HEK293T (cell line): ENCODE measurements at regions not wholly inside any gene's neighbourhood (a gene's known extent, or its start where the extent isn't known, plus 50 kb on each side); places are given as distances from the start of the nearest gene placed in this dataset.

Source experiments
- CTCF ChIA-PET: fragments of 350-600 bp; formaldehyde crosslinking; extraction: SDS; loops from one replicate; lab custom pipeline; 2021; ENCODE audit warnings: antibody characterized with exemption, inconsistent platforms; lab: Yijun Ruan, JAX
- POLR2A ChIA-PET: fragments of 350-600 bp; formaldehyde crosslinking; extraction: SDS; loops from one replicate; lab custom pipeline; 2020; ENCODE audit warnings: antibody characterized with exemption, inconsistent platforms; lab: Yijun Ruan, JAX
- DNase-seq: peaks from one replicate; pipeline ENCODE4 v3.0.0; 2012; ENCODE audit warnings: mixed read lengths; ENCODE audit errors: extremely low spot score
- ARNT ChIP-seq: fragments of 450-650 bp; IDR thresholded peaks from 2 replicates; pipeline ENCODE4 v1.6.1; 2017; ENCODE audit warnings: mild to moderate bottlenecking
- BHLHE40 ChIP-seq: fragments of 450-650 bp; IDR thresholded peaks from 2 replicates; pipeline ENCODE4 v1.6.1; 2016; ENCODE audit warnings: mild to moderate bottlenecking, moderate library complexity, borderline replicate concordance
- CTBP1 ChIP-seq: fragments of 450-650 bp; IDR thresholded peaks from 2 replicates; pipeline ENCODE4 v1.6.1; 2016; ENCODE audit warnings: borderline replicate concordance
- ELF4 ChIP-seq: fragments of 450-650 bp; IDR thresholded peaks from 2 replicates; pipeline ENCODE4 v1.6.1; 2017; ENCODE audit warnings: antibody characterized with exemption
- FOXA1 ChIP-seq: fragments of 450-650 bp; IDR thresholded peaks from 2 replicates; pipeline ENCODE4 v1.6.1; 2016; ENCODE audit warnings: mild to moderate bottlenecking
- FOXK2 ChIP-seq: fragments of 450-650 bp; IDR thresholded peaks from 2 replicates; pipeline ENCODE4 v1.6.1; 2016; ENCODE audit warnings: mild to moderate bottlenecking
- FOXM1 ChIP-seq: fragments of 450-650 bp; IDR thresholded peaks from 2 replicates; pipeline ENCODE4 v1.6.1; 2017; ENCODE audit warnings: mild to moderate bottlenecking, borderline replicate concordance
- HDGF ChIP-seq: fragments of 450-650 bp; IDR thresholded peaks from 2 replicates; pipeline ENCODE4 v1.6.1; 2017; ENCODE audit warnings: antibody characterized with exemption, borderline replicate concordance
- L3MBTL2 ChIP-seq: fragments of 450-650 bp; conservative IDR thresholded peaks from 2 replicates; pipeline ENCODE4 v1.6.1; 2016; ENCODE audit warnings: mild to moderate bottlenecking
- LEF1 ChIP-seq: fragments of 450-650 bp; IDR thresholded peaks from 2 replicates; pipeline ENCODE4 v1.6.1; 2017; ENCODE audit warnings: mild to moderate bottlenecking, borderline replicate concordance
- NFRKB ChIP-seq: fragments of 450-650 bp; IDR thresholded peaks from 2 replicates; pipeline ENCODE4 v1.6.1; 2016; ENCODE audit warnings: mild to moderate bottlenecking, moderate library complexity
- SP1 ChIP-seq: fragments of 450-650 bp; IDR thresholded peaks from 2 replicates; pipeline ENCODE4 v1.6.1; 2017
- SUZ12 ChIP-seq: fragments of 450-650 bp; IDR thresholded peaks from 2 replicates; pipeline ENCODE4 v1.6.1; 2016; ENCODE audit warnings: mild to moderate bottlenecking
- TARDBP ChIP-seq: fragments of 450-650 bp; IDR thresholded peaks from 2 replicates; pipeline ENCODE4 v1.6.1; 2016
- ZNF384 ChIP-seq: fragments of 450-650 bp; IDR thresholded peaks from 2 replicates; pipeline ENCODE4 v1.6.1; 2016
- TF ChIP-seq, protein P1 (sequence below): fragments of 450-650 bp; IDR thresholded peaks from 2 replicates; pipeline ENCODE4 v1.6.1; 2016

DNA sequence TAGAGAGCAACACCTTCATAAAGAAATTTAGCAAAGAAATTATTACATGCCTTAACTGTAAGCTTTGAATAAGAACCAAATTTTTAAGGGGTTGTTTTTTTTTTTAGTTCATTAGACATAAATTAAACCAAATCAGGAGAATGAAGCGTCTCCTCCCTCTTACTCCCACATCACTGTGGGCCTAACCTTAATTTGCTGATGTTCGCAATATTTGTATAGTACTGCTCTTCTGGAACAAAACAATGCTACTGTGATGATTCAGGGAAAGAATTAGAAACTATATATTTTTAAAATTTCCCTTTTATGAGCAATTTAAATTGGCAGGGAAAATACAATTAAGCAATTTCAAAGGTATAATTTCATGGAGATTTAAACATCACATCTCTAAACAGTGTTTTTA, 275.0 kb upstream of the C9orf72 start:
- DNase-seq: no peak
- no peak for TF ChIP-seq ARNT
- TF ChIP-seq NFRKB: no peak
- no peak for TF ChIP-seq LEF1
- TF ChIP-seq, protein P1, sequence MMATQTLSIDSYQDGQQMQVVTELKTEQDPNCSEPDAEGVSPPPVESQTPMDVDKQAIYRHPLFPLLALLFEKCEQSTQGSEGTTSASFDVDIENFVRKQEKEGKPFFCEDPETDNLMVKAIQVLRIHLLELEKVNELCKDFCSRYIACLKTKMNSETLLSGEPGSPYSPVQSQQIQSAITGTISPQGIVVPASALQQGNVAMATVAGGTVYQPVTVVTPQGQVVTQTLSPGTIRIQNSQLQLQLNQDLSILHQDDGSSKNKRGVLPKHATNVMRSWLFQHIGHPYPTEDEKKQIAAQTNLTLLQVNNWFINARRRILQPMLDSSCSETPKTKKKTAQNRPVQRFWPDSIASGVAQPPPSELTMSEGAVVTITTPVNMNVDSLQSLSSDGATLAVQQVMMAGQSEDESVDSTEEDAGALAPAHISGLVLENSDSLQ: no peak
- TF ChIP-seq ELF4: no peak
- TF ChIP-seq BHLHE40: no peak
- no peak for TF ChIP-seq SUZ12
- TF ChIP-seq FOXA1: no peak
- no peak for TF ChIP-seq TARDBP
- no peak for TF ChIP-seq HDGF
- no peak for TF ChIP-seq SP1
- no peak for TF ChIP-seq CTBP1
- TF ChIP-seq FOXK2: no peak
- TF ChIP-seq FOXM1: no peak
- TF ChIP-seq ZNF384: no peak
- no peak for TF ChIP-seq L3MBTL2
- POLR2A ChIA-PET: no interaction called here
- CTCF ChIA-PET: no interaction called here

DNA sequence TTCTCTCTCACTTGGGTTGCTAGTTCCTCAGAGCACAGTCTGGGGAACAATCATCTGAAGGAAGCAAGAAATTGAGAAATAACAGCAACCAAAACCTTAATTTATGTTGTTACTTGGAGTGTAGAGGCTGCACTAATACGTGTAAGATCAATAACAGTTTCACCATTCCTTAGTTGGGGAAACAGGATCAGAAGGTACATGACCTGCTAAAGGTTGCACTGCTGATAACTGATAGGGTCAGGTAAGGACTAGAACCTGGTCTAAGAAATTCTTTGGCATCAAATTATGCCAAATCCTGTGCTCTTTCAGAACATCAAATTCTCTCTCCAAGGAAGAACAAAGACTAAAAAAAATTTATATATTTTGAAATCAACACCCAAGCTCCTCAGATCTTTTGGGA, 278.6 kb upstream of the C9orf72 start:
- TF ChIP-seq FOXA1 (no peak), SUZ12 (no peak), CTBP1 (no peak)
- CTCF ChIA-PET: no interaction called here
- POLR2A ChIA-PET: no interaction called here
- DNase-seq: no peak

DNA sequence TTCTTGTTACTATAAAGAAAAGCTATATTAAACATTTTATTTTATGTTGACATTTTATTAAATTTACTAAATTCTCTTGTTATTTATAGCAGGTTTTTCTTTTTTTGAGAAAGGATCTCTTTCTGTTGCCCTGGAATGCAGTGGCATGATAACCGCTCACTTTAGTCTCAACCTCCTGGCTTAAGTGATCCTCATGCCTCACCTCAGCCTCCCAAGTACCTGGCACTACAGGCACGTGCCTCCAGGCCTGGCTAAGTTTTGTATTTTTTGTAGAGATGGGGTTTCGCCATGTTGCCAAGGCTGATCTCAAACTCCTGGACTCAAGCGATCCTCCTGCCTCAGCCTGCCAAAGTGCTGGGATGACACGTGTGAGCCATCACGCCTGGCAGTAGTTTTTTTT, 280.2 kb upstream of the C9orf72 start:
- CTCF ChIA-PET: no interaction called here

DNA sequence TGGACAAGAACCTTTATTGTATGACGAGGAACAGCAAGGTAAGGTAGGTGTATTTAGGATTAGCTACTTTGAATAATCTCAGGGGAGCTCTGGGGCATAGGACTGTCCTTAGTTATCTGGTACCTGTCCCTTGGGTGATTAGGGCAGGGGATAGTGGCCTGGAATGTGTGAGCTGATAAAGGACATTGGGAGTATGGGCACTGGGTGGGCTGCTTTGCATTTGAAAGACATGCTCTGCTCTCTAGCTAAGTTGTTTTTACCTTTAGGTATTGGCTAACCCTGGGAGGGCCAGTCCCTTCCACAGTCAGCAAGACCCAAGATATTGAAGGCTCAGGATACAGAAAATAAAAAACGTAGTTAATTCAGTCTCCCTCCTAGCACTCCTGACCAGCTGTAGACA, 282.8 kb upstream of the C9orf72 start:
- CTCF ChIA-PET: no interaction called here
- no peak for DNase-seq
- POLR2A ChIA-PET: no interaction called here
- TF ChIP-seq HDGF (no peak), SP1 (no peak), TARDBP (no peak), FOXM1 (no peak), L3MBTL2 (no peak), LEF1 (no peak), SUZ12 (no peak), ARNT (no peak), FOXA1 (no peak), CTBP1 (no peak), ZNF384 (no peak), NFRKB (no peak)

More for the DNA sequence above, 280.2 kb upstream of the C9orf72 start:
- TF ChIP-seq FOXK2 (no peak), ARNT (no peak), CTBP1 (no peak), SP1 (no peak), LEF1 (no peak), SUZ12 (no peak), TARDBP (no peak), L3MBTL2 (no peak), ELF4 (no peak), NFRKB (no peak), HDGF (no peak), FOXM1 (no peak), ZNF384 (no peak), BHLHE40 (no peak), FOXA1 (no peak)
- TF ChIP-seq, protein P1: no peak
- DNase-seq: no peak
- POLR2A ChIA-PET: no interaction called here

DNA sequence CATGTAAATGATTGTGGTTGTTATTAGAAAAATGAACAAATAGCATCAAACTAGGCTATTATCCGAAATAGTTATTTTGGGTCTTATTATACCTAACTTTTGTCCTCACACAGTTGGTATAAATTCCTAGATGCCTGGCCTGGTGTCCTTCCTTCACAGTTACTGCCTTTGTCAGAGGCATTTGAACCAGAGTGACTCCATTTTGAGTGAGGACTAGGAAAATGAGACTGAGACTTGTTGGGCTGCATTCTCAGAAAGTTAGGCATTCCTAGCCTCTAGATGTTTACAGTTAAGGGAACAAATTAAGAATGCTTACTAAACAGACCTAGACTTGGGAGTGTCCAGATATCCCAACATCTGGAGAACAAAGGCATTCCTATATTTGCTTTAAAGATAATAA, 283.5 kb upstream of the C9orf72 start:
- TF ChIP-seq SUZ12 (no peak), BHLHE40 (no peak), ARNT (no peak)
- POLR2A ChIA-PET: no interaction called here
- no peak for DNase-seq
- CTCF ChIA-PET: no interaction called here

DNA sequence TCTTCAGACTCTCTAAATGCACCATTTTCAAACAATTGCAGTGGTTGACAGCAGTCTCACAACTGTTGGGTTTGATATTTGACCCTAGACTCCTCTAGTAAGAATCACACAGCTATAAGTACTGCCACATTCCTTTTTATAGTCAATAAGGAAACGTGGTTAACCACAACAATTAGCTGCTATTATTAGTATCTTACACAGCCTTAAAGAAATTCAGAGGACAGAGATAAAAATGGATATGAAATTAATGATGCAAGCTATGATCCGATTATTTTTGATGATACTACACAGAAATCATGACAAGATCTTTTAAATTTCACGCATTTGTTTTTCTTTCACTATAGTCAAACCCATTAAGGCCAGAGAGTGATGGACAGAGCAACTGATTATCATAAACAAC, 288.6 kb upstream of the C9orf72 start:
- ChIA-PET CTCF (interaction anchor here (0.9 kb wide), 1 partner anchor 135 kb away, joined by 5 read pairs; no protein-coding TSS in a partner anchor), POLR2A (no interaction called here)
- TF ChIP-seq SUZ12 (no peak), FOXA1 (no peak), CTBP1 (no peak)
- DNase-seq: no peak

DNA sequence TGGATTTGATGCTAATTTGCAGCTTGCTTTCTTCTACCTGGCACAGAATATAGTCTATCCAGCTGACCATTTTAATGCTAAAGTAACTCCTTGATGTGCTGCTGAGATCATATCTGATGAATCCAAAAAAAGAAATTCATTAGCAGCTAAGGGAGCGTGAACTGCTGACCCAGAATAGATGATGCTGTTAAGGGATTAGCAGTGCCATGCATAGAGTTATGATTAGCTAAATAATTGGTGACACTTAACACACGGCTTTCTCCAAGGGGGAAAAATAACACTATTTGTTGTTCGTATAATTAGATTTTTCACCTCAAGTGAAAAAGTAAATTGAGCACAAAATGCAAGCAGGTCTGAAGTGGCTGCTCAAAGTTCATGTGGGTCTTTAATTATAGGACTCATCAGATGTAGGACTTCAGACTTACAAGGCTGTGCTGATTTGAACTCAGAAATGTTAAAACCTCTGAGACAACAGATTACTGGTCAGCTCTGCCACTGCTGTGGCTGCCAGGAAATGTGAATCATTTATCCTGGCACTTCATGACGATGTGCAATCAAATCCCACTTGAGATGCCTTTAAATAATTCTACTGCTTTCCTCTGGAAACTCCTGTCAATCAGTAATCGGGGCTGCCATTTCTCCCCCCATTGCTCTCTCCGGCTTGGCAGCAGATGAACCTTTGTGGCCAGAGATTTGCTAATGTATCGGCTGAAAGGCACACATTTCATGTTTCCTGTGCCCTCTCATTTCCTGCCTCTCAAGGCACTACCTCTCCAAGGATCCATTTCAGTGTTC, 291.6 kb upstream of the C9orf72 start:
- CTCF ChIA-PET: no interaction called here

More for the DNA sequence above, 291.6 kb upstream of the C9orf72 start:
- POLR2A ChIA-PET: no interaction called here
- no peak for DNase-seq
- no peak for TF ChIP-seq FOXM1
- no peak for TF ChIP-seq ZNF384
- TF ChIP-seq SP1: no peak
- TF ChIP-seq SUZ12: no peak
- no peak for TF ChIP-seq HDGF
- TF ChIP-seq CTBP1: no peak
- no peak for TF ChIP-seq ARNT
- TF ChIP-seq TARDBP: no peak
